T47D (cell line): ENCODE measurements at regions not wholly inside any gene's neighbourhood (a gene's known extent, or its start where the extent isn't known, plus 50 kb on each side); places are given as distances from the start of the nearest gene placed in this dataset.

Experiments used
- DNase-seq, 2 experiments: peaks; one replicate each; pipeline versions ENCODE4 v3.0.0 to v3.0.0-alpha.2; 2011 to 2012; ENCODE audit warnings: low read depth in 1 of 2, low spot score in 1 of 2
- JUND ChIP-seq: IDR thresholded peaks from 2 replicates; pipeline ENCODE4 v1.6.1; 2012; ENCODE audit warnings: low read depth
- in situ Hi-C: cut with HindIII; loops from 2 replicates; pipeline ENCODE4 v1.10.0; 2016; ENCODE audit warnings: low sequenced_read_pairs, low pct_unique_long_range_greater_than_20kb

GRCh38 chr17:33493566-33493965 is 200.5 kb upstream of the ASIC2 start:
- no peak for TF ChIP-seq JUND
- DNase-seq = no peak
- in situ Hi-C loops = no loop called here

GRCh38 chr17:33494151-33494550 is 201.1 kb upstream of the ASIC2 start:
- DNase-seq = no peak
- in situ Hi-C loops = no loop called here

GRCh38 chr17:33497623-33498022 is 204.5 kb upstream of the ASIC2 start:
- no peak for DNase-seq
- in situ Hi-C loops = no loop called here
- TF ChIP-seq JUND = no peak

More at GRCh38 chr17:33494151-33494550, 201.1 kb upstream of the ASIC2 start:
- TF ChIP-seq JUND = no peak

- no peak for DNase-seq
- no peak for TF ChIP-seq JUND
- in situ Hi-C loops = no loop called here
Measured at GRCh38 chr17:33498069-33498468, 205.0 kb upstream of the ASIC2 start.

- in situ Hi-C loops = no loop called here
- no peak for DNase-seq
- TF ChIP-seq JUND = no peak
Measured at GRCh38 chr17:33499040-33499439, 205.9 kb upstream of the ASIC2 start.

- in situ Hi-C loops = no loop called here
- no peak for DNase-seq
- TF ChIP-seq JUND = no peak
Measured at GRCh38 chr17:33500151-33500550, 207.1 kb upstream of the ASIC2 start.

GRCh38 chr17:33501185-33501584 is 208.1 kb upstream of the ASIC2 start:
- in situ Hi-C loops = no loop called here
- no peak for DNase-seq
- no peak for TF ChIP-seq JUND

- no peak for TF ChIP-seq JUND
- in situ Hi-C loops = no loop called here
- DNase-seq = no peak
Measured at GRCh38 chr17:33504571-33504970, 211.5 kb upstream of the ASIC2 start.

- no peak for DNase-seq
- in situ Hi-C loops = no loop called here
- TF ChIP-seq JUND = no peak
Measured at GRCh38 chr17:33506889-33507650, 214.0 kb upstream of the ASIC2 start.

GRCh38 chr17:33508215-33508614 is 215.1 kb upstream of the ASIC2 start:
- no peak for DNase-seq
- in situ Hi-C loops = no loop called here
- TF ChIP-seq JUND = no peak

GRCh38 chr17:33509331-33509730 is 216.2 kb upstream of the ASIC2 start:
- DNase-seq = peak in 1 of 2 experiments; percentile 11
- in situ Hi-C loops = no loop called here
- TF ChIP-seq JUND = no peak

GRCh38 chr17:33511670-33512069 is 218.6 kb upstream of the ASIC2 start:
- no peak for DNase-seq
- TF ChIP-seq JUND = no peak
- in situ Hi-C loops = no loop called here

GRCh38 chr17:33512113-33512512 is 219.0 kb upstream of the ASIC2 start:
- in situ Hi-C loops = no loop called here
- TF ChIP-seq JUND = no peak
- DNase-seq = no peak

- in situ Hi-C loops = no loop called here
- no peak for TF ChIP-seq JUND
- DNase-seq = no peak
Measured at GRCh38 chr17:33513769-33514168, 220.7 kb upstream of the ASIC2 start.

- in situ Hi-C loops = no loop called here
- no peak for DNase-seq
Measured at GRCh38 chr17:33514369-33514768, 221.3 kb upstream of the ASIC2 start.

More at GRCh38 chr17:33514369-33514768, 221.3 kb upstream of the ASIC2 start:
- no peak for TF ChIP-seq JUND
